22Rv1 (cell line): ENCODE measurements at regions not wholly inside any gene's neighbourhood (a gene's known extent, or its start where the extent isn't known, plus 50 kb on each side); places are given as distances from the start of the nearest gene placed in this dataset.

Experiments used
- H3K27ac ChIP-seq: fragments of 450-650 bp; 2 replicates; pipeline ENCODE4 v1.5.1; 2017
- ZFX ChIP-seq: fragments of 450-650 bp; IDR thresholded peaks from 2 replicates; pipeline ENCODE4 v1.6.1; 2017; ENCODE audit warnings: antibody characterized with exemption, borderline replicate concordance
- TF ChIP-seq, protein P1 (sequence below): fragments of 450-650 bp; IDR thresholded peaks from 2 replicates; pipeline ENCODE4 v1.5.1; 2017; ENCODE audit warnings: mild to moderate bottlenecking

DNA sequence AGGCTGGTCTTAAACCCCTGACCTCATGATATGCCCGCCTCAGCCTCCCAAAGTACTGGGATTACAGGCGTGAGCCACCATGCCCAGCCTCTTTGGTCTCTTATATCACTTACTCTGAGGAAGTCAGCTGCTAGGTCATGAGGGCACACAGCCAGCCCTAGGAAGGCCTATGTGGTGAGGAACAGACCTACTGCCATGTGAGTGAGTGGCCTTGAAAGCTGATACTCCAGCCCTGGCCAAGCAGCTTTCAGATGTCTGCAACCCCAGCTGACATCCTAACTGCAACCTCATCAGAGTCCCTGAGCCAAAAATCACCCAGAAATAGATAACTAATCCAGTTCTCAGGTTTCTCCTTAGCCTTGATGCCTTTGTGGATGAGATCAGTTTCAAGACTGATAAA is 224.3 kb downstream of the EDEM1 start:
- TF ChIP-seq ZFX: no peak
- TF ChIP-seq, protein P1, sequence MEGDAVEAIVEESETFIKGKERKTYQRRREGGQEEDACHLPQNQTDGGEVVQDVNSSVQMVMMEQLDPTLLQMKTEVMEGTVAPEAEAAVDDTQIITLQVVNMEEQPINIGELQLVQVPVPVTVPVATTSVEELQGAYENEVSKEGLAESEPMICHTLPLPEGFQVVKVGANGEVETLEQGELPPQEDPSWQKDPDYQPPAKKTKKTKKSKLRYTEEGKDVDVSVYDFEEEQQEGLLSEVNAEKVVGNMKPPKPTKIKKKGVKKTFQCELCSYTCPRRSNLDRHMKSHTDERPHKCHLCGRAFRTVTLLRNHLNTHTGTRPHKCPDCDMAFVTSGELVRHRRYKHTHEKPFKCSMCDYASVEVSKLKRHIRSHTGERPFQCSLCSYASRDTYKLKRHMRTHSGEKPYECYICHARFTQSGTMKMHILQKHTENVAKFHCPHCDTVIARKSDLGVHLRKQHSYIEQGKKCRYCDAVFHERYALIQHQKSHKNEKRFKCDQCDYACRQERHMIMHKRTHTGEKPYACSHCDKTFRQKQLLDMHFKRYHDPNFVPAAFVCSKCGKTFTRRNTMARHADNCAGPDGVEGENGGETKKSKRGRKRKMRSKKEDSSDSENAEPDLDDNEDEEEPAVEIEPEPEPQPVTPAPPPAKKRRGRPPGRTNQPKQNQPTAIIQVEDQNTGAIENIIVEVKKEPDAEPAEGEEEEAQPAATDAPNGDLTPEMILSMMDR: no peak
- no peak overlapping the region for H3K27ac ChIP-seq

DNA sequence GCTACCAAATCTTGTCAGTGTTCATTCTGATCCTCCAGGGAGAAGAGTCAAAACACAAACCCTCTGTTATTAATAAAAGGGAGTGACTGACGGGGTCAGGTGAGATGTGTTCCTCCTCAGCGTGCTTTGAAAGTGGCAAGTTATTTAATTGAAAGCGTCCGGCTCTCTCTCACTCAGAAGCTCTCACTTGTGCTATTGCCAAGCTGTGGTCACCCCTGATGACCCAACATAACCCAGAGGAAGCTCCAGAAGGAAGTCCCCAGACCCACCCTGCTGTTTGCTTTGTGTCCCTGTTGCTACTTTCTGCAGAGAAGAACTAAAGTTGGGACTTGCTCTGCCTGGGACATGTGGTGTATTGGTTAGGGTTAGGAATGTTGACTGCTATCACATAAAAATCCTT is 235.6 kb downstream of the EDEM1 start:
- no peak overlapping the region for H3K27ac ChIP-seq
- no peak for TF ChIP-seq ZFX
- TF ChIP-seq, protein P1: no peak

DNA sequence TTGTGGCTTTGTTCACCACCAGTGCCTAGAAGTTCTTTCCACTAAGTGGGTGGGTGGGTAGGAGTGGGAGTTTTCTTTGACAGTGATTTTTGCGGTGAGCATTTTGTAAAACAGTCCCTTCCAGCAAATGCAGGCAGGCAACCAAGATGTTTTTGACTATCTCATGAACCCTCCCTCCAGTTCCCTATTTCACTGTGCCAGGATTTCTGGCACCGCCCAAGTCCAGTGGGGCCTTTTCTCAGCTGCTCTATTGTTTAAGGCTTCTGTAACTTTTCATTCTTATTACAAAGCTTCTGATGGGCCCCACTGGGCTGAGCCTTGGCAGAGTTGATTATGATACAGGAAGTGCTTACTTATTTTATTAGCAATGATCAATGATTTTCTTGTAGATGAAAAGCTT is 236.0 kb downstream of the EDEM1 start:
- TF ChIP-seq, protein P1: no peak
- TF ChIP-seq ZFX: no peak

DNA sequence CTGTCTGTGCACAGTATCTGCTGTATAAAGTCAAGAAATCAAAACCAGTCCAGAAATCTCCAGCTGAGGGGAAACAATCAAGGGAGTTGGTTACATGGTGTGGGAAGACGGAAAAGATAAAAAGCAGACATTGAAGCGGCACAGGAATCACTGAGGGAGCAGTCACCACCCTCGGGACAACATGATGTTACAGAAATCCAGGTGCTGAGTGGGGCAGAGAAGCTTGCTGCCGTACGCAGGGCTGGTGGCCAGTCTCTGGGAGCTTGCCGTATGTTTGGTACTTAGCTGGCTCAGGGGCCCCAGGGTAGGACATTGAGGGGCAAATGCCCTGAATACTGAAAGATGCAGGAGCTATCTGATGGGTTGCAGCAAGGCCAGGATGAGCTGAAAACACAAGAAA is 237.9 kb downstream of the EDEM1 start:
- no peak overlapping the region for H3K27ac ChIP-seq
- TF ChIP-seq ZFX: no peak
- TF ChIP-seq, protein P1: no peak

More for the DNA sequence above, 236.0 kb downstream of the EDEM1 start:
- no peak overlapping the region for H3K27ac ChIP-seq

DNA sequence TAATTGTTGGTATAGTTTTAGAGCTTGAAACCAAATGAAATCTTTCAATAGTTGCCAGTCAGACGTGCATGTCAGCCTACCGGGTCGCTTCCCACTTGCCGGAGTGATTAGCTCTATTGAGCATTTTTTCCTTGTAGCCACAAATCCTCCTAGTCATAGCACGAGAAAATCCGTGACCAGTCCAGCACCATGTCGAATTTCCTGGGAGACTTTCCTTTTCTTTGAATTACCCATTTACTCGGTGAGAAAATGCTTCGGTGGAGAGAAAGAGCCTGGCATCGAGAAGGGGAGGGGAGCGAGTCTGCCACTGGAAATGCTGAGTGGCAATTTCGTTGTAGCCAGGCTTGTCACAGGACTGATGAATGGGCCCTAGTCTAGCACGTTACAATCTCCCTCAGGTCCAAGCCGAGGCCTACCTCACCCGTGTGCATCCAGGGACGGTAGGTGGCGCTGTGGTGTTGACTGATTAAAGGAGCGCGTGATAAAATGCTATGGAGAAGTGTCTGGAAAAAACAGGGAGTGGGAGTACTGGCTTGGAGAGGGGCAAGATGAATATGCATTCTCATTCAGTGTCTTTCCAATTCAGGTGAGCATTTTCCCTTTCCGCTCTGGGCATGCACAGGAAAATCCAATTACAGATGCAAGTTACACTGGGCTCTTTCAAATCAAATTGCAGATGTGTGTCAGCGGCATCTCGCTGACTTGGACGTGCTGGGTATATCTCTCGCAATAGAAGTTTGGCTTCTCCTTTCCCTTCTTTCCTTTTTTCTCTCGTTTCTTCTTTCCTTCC is 238.8 kb downstream of the EDEM1 start:
- no peak overlapping the region for H3K27ac ChIP-seq
- TF ChIP-seq ZFX: no peak
- TF ChIP-seq, protein P1: peak; percentile 93

DNA sequence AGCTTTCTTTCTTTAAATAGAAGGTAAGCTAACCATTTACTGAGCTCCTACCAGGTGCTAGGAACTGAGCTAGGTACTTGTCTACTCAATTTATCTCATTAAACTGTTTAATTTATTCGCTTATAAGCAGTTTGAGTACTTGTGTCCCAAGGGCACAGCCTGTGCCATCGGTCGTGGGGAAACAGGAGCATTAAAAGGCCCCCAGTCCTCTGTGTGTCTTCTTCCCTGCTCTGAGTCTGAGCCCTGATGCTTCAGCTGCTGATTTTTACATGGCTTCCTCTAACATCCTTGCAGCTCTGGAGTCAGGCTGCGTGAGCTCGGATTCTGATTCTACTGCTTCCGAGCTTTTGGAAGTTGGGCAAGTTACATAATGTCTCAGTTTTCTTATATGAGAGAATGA is 239.5 kb downstream of the EDEM1 start:
- no peak overlapping the region for H3K27ac ChIP-seq
- TF ChIP-seq, protein P1: no peak
- TF ChIP-seq ZFX: no peak

DNA sequence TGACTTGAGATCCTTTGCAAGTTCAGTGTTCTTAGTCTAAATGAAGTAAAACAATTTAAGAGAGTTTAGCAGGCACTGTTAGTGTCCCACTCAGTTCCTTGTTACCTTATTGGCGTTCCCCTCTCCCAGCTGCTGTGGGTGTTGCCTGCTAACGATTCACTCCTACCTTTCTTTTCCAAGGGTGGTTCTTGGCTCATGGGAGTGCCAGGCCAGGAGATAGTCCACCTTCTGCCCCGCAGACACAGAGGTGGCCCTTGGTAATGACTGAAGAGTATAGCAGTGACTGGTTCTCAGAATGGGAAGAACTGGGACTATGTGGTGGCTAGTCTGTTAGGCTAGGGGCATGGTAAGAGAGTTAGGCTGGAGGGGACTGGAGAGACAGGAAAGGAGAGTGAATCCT is 240.4 kb downstream of the EDEM1 start:
- TF ChIP-seq ZFX: no peak
- TF ChIP-seq, protein P1: no peak
- no peak overlapping the region for H3K27ac ChIP-seq
